Mucosa of rectum (tissue), 2 donors: ENCODE measurements at regions not wholly inside any gene's neighbourhood (a gene's known extent, or its start where the extent isn't known, plus 50 kb on each side); places are given as distances from the start of the nearest gene placed in this dataset.

Experiments
- H3K27ac ChIP-seq, 2 donors: one replicate each; pipeline ENCODE4 v1.7.0; 2013; ENCODE audit warnings: inconsistent platforms in 2 of 2, low read depth in 2 of 2, low read length in 2 of 2
- H3K27me3 ChIP-seq, 2 donors: one replicate each; pipeline ENCODE4 v1.7.0; 2013; ENCODE audit warnings: low read length in 2 of 2; ENCODE audit not compliant: control insufficient read depth in 2 of 2, insufficient read depth in 2 of 2
- H3K36me3 ChIP-seq, 2 donors: one replicate each; pipeline ENCODE4 v1.7.0; 2013; ENCODE audit warnings: low read length in 2 of 2; ENCODE audit not compliant: control insufficient read depth in 2 of 2, insufficient read depth in 2 of 2
- H3K4me1 ChIP-seq, 2 donors: one replicate each; pipeline ENCODE4 v1.7.0; 2013; ENCODE audit warnings: low read length in 2 of 2, mild to moderate bottlenecking in 1 of 2; ENCODE audit not compliant: control insufficient read depth in 2 of 2, insufficient read depth in 2 of 2
- H3K4me3 ChIP-seq, 2 donors: one replicate each; pipeline ENCODE4 v1.7.0; 2013; ENCODE audit warnings: low read length in 2 of 2
- H3K9ac ChIP-seq, 2 donors: one replicate each; pipeline ENCODE4 v1.7.0; 2013; ENCODE audit warnings: low read length in 2 of 2, low read depth in 1 of 2, mild to moderate bottlenecking in 1 of 2
- H3K9me3 ChIP-seq, 2 donors: one replicate each; pipeline ENCODE4 v1.7.0; 2013; ENCODE audit warnings: low read length in 2 of 2; ENCODE audit not compliant: control insufficient read depth in 2 of 2
- donor health status: healthy.
- donor health status: Normal muscosa, but diverticular disease.

DNA sequence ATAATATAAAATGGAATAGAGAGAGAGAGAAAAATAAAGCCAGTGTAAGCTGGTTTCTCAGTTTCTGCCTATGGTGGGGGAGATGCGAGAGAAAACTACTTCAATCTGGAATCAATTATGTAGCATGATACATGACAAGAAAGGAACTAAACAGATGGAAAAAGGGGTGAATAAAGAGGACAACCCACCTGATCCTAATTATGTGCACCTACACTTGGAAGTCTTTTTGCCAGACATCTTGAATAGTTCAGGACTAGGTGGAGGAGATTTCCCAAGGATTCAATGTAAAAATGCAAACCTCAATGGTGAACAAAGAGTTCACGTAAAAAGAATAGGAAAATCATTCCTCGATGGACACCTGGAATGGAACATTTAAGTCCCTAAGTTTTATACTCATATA lies 524.4 kb upstream of the RGMA start:
- peaks cover 0 to 3% of the 10 kb centered on the region in 2 donors for H3K27me3 ChIP-seq
- H3K27ac ChIP-seq: no peak overlapping the region
- no peaks in the 10 kb centered on the region for H3K4me1 ChIP-seq
- H3K9ac ChIP-seq: no peak overlapping the region
- no peaks in the 10 kb centered on the region for H3K36me3 ChIP-seq
- H3K4me3 ChIP-seq: no peak overlapping the region
- no peaks in the 10 kb centered on the region for H3K9me3 ChIP-seq

DNA sequence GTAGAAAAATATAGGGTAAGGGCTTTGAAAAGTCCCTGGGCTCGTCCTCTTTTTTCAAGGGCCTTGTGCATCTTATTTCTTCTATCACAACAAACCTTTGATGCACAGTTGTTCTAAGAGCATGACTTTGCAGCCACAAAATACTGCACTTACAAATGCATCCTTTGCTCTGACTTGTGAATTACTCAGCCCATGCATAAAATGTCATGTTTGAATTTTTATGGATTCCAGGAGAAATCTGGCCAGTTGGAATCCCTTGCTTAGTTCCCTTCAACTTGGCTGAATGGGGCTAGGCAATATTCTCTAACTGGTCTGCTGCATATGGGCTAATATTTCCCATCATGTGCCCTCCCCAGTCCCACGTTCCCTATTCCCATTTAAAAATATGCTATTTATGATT lies 523.9 kb upstream of the RGMA start:
- no peak overlapping the region for H3K4me3 ChIP-seq
- no peaks in the 10 kb centered on the region for H3K4me1 ChIP-seq
- no peak overlapping the region for H3K27ac ChIP-seq
- H3K9ac ChIP-seq: no peak overlapping the region
- H3K9me3 ChIP-seq: no peaks in the 10 kb centered on the region
- peaks cover 0 to 3% of the 10 kb centered on the region in 2 donors for H3K27me3 ChIP-seq
- no peaks in the 10 kb centered on the region for H3K36me3 ChIP-seq

DNA sequence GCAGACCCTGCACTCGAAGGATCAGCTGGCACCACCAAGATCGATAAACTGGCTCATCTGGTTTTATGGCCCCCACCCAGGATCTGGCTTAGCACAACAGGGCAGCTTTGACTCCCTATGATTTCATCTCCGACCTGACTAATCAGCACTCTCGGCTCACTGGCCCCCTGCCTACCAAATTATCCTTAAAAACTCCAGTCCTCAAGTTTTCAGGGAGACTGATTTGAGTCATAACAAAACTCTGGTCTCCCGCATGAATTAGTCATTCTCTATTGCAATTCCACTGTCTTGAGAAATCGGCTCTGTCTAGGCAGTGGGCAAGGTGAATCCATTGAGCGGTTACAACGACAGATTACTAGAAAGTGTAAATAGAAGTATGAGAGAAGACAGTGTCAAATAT lies 521.9 kb upstream of the RGMA start:
- Histone ChIP-seq H3K9ac (no peak overlapping the region), H3K27me3 (no peaks in the 10 kb centered on the region), H3K27ac (no peak overlapping the region), H3K36me3 (no peaks in the 10 kb centered on the region), H3K4me3 (no peak overlapping the region), H3K9me3 (no peaks in the 10 kb centered on the region), H3K4me1 (no peaks in the 10 kb centered on the region)

DNA sequence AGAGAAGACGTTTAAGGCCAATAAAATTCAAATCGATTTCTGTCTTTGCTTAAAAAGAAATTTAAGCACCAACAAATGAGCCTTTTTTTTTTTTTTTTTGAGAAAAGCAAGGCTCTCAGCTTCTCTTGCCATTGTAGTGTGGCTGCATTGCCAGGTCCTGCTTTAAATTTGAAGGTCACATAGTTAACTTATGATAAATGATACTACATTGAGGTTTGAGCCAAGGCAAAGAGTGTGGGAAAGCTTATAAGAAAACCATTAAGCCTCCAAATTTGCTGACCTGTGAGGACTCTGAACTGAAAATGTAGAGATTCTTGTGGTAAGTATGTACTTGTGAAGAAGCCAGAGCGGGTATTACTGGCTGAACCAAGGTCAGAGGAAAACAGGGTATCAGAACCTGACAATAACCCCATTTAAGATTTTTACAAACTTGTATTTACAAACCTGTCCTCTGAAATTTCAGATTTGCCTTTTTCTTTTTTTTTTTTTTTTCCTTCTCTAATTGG lies 519.7 kb upstream of the RGMA start:
- H3K9ac ChIP-seq: no peak overlapping the region
- H3K4me3 ChIP-seq: no peak overlapping the region
- H3K9me3 ChIP-seq: no peaks in the 10 kb centered on the region
- no peaks in the 10 kb centered on the region for H3K36me3 ChIP-seq
- no peak overlapping the region for H3K27ac ChIP-seq
- no peaks in the 10 kb centered on the region for H3K4me1 ChIP-seq
- no peaks in the 10 kb centered on the region for H3K27me3 ChIP-seq

DNA sequence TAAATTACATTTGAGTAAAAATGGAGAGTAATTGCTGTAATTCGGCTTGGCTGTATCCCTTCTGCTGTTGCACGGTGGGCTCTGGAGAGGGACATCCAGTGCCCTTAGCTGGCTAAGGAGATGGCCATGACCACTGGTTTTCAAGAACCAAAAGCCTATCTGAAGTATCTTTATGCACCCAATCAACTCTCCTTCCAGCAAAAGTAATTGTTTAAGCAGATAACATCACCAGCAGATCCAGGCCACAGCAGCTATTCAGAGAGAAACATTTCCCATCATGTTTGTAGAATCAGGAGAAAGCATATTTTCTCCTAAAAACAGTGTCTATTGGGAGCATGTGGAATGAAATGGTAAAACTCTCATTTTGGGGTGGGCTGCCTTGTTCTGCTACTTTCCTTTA lies 514.5 kb upstream of the RGMA start:
- Histone ChIP-seq H3K27ac (no peak overlapping the region), H3K9ac (no peak overlapping the region), H3K27me3 (no peaks in the 10 kb centered on the region), H3K36me3 (no peaks in the 10 kb centered on the region), H3K9me3 (no peaks in the 10 kb centered on the region), H3K4me1 (no peaks in the 10 kb centered on the region), H3K4me3 (no peak overlapping the region)

DNA sequence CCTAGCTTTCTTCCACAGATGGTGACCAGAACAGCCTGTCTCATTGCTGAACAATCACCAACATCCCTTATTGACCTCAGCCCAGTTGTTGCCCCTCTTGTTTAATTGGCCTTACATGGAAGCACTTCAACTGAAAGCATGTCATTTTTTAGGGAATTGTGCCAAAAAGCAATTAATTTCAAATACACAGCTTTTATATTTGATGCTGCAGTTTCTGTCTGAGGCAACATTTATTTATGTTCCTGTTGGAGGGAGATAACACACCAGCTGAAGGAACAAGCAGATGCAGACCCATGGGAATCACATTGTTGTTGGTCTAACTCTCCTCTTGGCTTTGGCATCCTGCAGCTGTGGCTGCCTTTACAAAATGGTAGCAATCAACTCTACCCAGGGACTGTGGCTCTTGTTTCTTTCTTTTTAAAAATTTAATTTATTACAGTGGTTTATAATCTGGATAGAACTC lies 498.1 kb upstream of the RGMA start:
- no peaks in the 10 kb centered on the region for H3K9me3 ChIP-seq
- H3K4me1 ChIP-seq: no peaks in the 10 kb centered on the region
- no peak overlapping the region for H3K4me3 ChIP-seq
- H3K9ac ChIP-seq: no peak overlapping the region
- no peaks in the 10 kb centered on the region for H3K36me3 ChIP-seq
- H3K27ac ChIP-seq: no peak overlapping the region
- no peaks in the 10 kb centered on the region for H3K27me3 ChIP-seq

DNA sequence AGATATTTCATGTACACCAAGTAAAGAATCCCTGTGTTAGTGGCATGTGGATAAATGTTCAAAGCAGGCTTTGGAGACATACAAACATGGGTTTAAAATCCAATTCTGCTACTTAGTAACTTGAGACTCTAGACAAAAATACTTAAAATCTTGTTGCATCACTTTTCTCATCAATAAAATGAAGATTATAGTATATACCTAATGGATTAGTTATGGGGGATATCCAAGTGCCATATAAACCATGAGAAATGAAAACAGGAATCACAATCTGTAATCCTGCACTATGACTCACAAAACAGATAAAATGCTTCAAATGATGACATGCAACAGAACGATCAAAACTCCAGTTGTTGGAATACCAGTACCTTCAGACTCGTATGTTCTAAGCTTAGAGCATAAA lies 496.0 kb upstream of the RGMA start:
- Histone ChIP-seq H3K9me3 (no peaks in the 10 kb centered on the region), H3K4me1 (no peaks in the 10 kb centered on the region), H3K9ac (no peak overlapping the region), H3K27me3 (no peaks in the 10 kb centered on the region), H3K4me3 (no peak overlapping the region), H3K36me3 (no peaks in the 10 kb centered on the region), H3K27ac (no peak overlapping the region)

DNA sequence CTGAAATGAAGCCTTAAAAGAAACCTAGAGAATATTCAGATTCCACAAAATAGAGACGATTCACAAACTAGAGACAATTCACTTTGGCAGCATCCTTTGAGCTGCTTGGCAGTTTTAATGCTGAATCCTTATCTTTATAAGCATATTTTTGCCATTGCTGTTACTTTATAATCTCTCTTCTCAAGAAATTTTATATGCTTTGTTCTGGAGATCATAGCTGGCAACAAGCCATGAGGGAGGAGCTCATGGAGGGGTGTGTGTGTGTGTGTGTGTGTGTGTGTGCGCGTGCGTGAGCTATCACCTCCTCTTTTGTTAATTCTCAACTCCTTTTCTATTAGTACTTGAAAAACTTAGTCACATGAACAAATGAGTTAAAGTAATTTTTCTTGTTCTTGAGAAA lies 495.0 kb upstream of the RGMA start:
- H3K9me3 ChIP-seq: no peaks in the 10 kb centered on the region
- H3K4me3 ChIP-seq: no peak overlapping the region
- no peak overlapping the region for H3K27ac ChIP-seq
- H3K4me1 ChIP-seq: no peaks in the 10 kb centered on the region
- no peaks in the 10 kb centered on the region for H3K36me3 ChIP-seq
- H3K9ac ChIP-seq: no peak overlapping the region
- H3K27me3 ChIP-seq: no peaks in the 10 kb centered on the region

DNA sequence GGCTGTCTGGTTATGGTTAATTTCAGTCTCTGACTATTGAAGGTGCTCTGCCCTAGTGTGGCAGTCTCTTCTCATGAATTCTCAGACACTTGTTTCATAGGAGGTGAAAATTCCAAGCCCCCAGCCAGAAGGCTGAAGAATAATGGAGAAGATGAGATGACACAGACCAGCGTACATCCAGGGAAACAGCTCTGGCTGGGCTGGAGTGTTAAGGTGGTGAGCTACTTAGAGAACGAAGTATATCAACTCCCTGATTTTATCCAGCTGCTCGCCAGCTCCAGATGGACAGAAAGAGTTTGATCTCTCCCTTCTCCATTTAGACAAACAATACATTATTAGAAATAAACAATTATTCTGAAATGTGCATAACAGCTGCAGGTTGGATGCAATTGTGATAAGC lies 494.5 kb upstream of the RGMA start:
- no peaks in the 10 kb centered on the region for H3K4me1 ChIP-seq
- no peak overlapping the region for H3K9ac ChIP-seq
- H3K9me3 ChIP-seq: no peaks in the 10 kb centered on the region
- no peaks in the 10 kb centered on the region for H3K27me3 ChIP-seq
- no peak overlapping the region for H3K27ac ChIP-seq
- no peak overlapping the region for H3K4me3 ChIP-seq
- H3K36me3 ChIP-seq: no peaks in the 10 kb centered on the region

DNA sequence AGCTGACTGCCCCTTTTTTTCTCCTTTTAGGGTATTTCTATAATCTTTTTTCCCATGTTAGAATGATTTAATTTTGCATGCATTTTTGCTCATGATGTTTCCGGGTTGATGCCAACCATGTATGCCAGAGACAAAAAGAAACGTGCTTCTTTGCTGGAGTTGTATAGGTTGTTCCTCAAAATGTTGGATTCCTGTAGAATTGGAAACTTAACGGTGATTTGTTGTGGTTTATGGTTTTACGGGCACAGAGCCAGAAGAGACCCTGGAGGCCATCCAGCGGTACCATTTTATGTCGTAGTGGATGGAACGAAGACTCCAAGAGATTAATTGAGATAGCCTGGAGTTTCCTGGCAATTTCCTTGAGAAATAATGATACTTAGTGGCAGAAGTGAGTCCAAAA lies 481.5 kb upstream of the RGMA start:
- Histone ChIP-seq H3K4me1 (no peaks in the 10 kb centered on the region), H3K27me3 (no peaks in the 10 kb centered on the region), H3K9me3 (no peaks in the 10 kb centered on the region), H3K4me3 (no peak overlapping the region), H3K36me3 (no peaks in the 10 kb centered on the region), H3K9ac (no peak overlapping the region), H3K27ac (no peak overlapping the region)

DNA sequence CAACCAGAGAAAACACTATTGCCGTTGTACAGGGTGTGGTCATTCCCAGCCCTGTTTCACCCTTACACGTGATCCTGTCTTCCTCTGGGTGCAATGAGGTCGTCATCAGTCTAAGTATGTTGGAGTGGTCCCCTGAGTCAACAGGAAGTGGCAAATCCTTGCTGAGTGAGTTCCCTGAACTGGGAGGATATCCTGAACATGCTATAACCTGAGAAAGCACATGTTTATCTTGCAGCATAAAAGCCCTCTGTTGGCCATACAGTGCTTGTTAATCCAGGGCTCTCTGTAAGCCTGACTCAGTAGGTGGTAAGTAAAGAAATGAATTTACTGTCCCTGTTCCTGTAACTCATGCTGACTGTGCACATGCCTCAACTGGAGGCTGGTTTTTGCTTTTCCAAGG lies 477.8 kb upstream of the RGMA start:
- Histone ChIP-seq H3K9ac (no peak overlapping the region), H3K4me1 (no peaks in the 10 kb centered on the region), H3K36me3 (no peaks in the 10 kb centered on the region), H3K4me3 (no peak overlapping the region), H3K27ac (no peak overlapping the region), H3K9me3 (no peaks in the 10 kb centered on the region), H3K27me3 (no peaks in the 10 kb centered on the region)
